ENCODE measurements at regions not wholly inside any gene's neighbourhood (a gene's known extent, or its start where the extent isn't known, plus 50 kb on each side); places are given as distances from the start of the nearest gene placed in this dataset.

GRCh38 chr15:96837241-96837970 lies 506.9 kb downstream of the NR2F2 start:
- Histone ChIP-seq H3K9ac (ENCODE audit: low read length) (no peak overlapping the region), H3K4me3 (ENCODE audit: low read length) (no peak overlapping the region), H3K4me2 (ENCODE audit: low read depth, low read length) (no peak overlapping the region), H3K9me3 (replicated peaks; ENCODE audit: insufficient read depth, low read length) (no peaks in the 10 kb centered on the region), H2AFZ (ENCODE audit: low read length) (no peak overlapping the region), H3K79me2 (ENCODE audit: low read length) (no peaks in the 10 kb centered on the region), H3K36me3 (replicated peaks; ENCODE audit: insufficient read depth, low read length) (no peaks in the 10 kb centered on the region), H3K27ac (ENCODE audit: low read length) (no peak overlapping the region), H4K20me1 (ENCODE audit: insufficient read depth, low read length) (no peaks in the 10 kb centered on the region), H3K4me1 (ENCODE audit: low read length) (no peaks in the 10 kb centered on the region), H3F3A (ENCODE audit: insufficient read depth, low read length) (no peaks in the 10 kb centered on the region), H3K27me3 (replicated peaks; ENCODE audit: insufficient read depth, low read length) (no peaks in the 10 kb centered on the region), H3K9me2 (replicated peaks; ENCODE audit: insufficient read depth, low read length) (no peaks in the 10 kb centered on the region)
- no peak for TF ChIP-seq CTCF (IDR thresholded peaks at IDR 0.05; ENCODE audit: low read length)
- TF ChIP-seq EZH2 (optimal IDR thresholded peaks at IDR 0.05; ENCODE audit: low read depth, low read length): no peak
- no peak for TF ChIP-seq EZH2phosphoT487 (IDR thresholded peaks at IDR 0.05; ENCODE audit: low read length)
- no peak for DNase-seq

- DNase-seq: no peak
- TF ChIP-seq CTCF (IDR thresholded peaks at IDR 0.05; ENCODE audit: low read length): no peak
- no peak for TF ChIP-seq EZH2phosphoT487 (IDR thresholded peaks at IDR 0.05; ENCODE audit: low read length)
- no peak for TF ChIP-seq EZH2 (optimal IDR thresholded peaks at IDR 0.05; ENCODE audit: low read depth, low read length)
- no peak overlapping the region for H2AFZ ChIP-seq (ENCODE audit: low read length)
- H3K4me3 ChIP-seq (ENCODE audit: low read length): no peak overlapping the region
- no peak overlapping the region for H3K4me2 ChIP-seq (ENCODE audit: low read depth, low read length)
- no peaks in the 10 kb centered on the region for H3F3A ChIP-seq (ENCODE audit: insufficient read depth, low read length)
- no peak overlapping the region for H3K27ac ChIP-seq (ENCODE audit: low read length)
- no peaks in the 10 kb centered on the region for H3K36me3 ChIP-seq (replicated peaks; ENCODE audit: insufficient read depth, low read length)
- no peaks in the 10 kb centered on the region for H3K27me3 ChIP-seq (replicated peaks; ENCODE audit: insufficient read depth, low read length)
- no peaks in the 10 kb centered on the region for H4K20me1 ChIP-seq (ENCODE audit: insufficient read depth, low read length)
- no peak overlapping the region for H3K9ac ChIP-seq (ENCODE audit: low read length)
- no peaks in the 10 kb centered on the region for H3K9me2 ChIP-seq (replicated peaks; ENCODE audit: insufficient read depth, low read length)
- H3K79me2 ChIP-seq (ENCODE audit: low read length): no peaks in the 10 kb centered on the region
- H3K9me3 ChIP-seq (replicated peaks; ENCODE audit: insufficient read depth, low read length): no peaks in the 10 kb centered on the region
- H3K4me1 ChIP-seq (ENCODE audit: low read length): no peaks in the 10 kb centered on the region
These were observed 507.6 kb downstream of the NR2F2 start for GRCh38 chr15:96838081-96838480.

GRCh38 chr15:96849271-96849900 lies 518.9 kb downstream of the NR2F2 start:
- Histone ChIP-seq H3K27me3 (replicated peaks; ENCODE audit: insufficient read depth, low read length) (no peaks in the 10 kb centered on the region), H3F3A (ENCODE audit: insufficient read depth, low read length) (no peaks in the 10 kb centered on the region), H3K4me3 (ENCODE audit: low read length) (no peak overlapping the region), H3K9me2 (replicated peaks; ENCODE audit: insufficient read depth, low read length) (no peaks in the 10 kb centered on the region), H4K20me1 (ENCODE audit: insufficient read depth, low read length) (no peaks in the 10 kb centered on the region), H3K27ac (ENCODE audit: low read length) (no peak overlapping the region), H3K79me2 (ENCODE audit: low read length) (no peaks in the 10 kb centered on the region), H3K4me1 (ENCODE audit: low read length) (no peaks in the 10 kb centered on the region), H2AFZ (ENCODE audit: low read length) (no peak overlapping the region), H3K9me3 (replicated peaks; ENCODE audit: insufficient read depth, low read length) (no peaks in the 10 kb centered on the region), H3K36me3 (replicated peaks; ENCODE audit: insufficient read depth, low read length) (no peaks in the 10 kb centered on the region), H3K9ac (ENCODE audit: low read length) (no peak overlapping the region), H3K4me2 (ENCODE audit: low read depth, low read length) (no peak overlapping the region)
- TF ChIP-seq EZH2phosphoT487 (IDR thresholded peaks at IDR 0.05; ENCODE audit: low read length) (no peak), CTCF (IDR thresholded peaks at IDR 0.05; ENCODE audit: low read length) (no peak), EZH2 (optimal IDR thresholded peaks at IDR 0.05; ENCODE audit: low read depth, low read length) (no peak)
- no peak for DNase-seq

Measured in MM.1S (cell line).